Ovary (tissue), 7 donors: ENCODE measurements at regions not wholly inside any gene's neighbourhood (a gene's known extent, or its start where the extent isn't known, plus 50 kb on each side); places are given as distances from the start of the nearest gene placed in this dataset.

Experiments used
- DNase-seq, 5 donors: peaks; one replicate each; pipeline ENCODE4 v3.0.0-alpha.2; 2019 to 2020
- H3K27ac ChIP-seq, 2 donors: fragments of 200-600 bp; one replicate each; pipeline versions ENCODE4 v1.5.1 to v1.8.0; 2019 to 2022
- H3K27me3 ChIP-seq: fragments of 200-600 bp; one replicate; pipeline ENCODE4 v1.8.0; 2022
- H3K36me3 ChIP-seq: fragments of 200-600 bp; sonication (generic); one replicate; pipeline ENCODE4 v1.5.1; 2019
- H3K4me1 ChIP-seq: one replicate; pipeline ENCODE4 v1.8.1; 2013; ENCODE audit warnings: mild to moderate bottlenecking, moderate library complexity; ENCODE audit not compliant: insufficient read depth
- H3K4me3 ChIP-seq: fragments of 200-600 bp; sonication (generic); one replicate; pipeline ENCODE4 v1.5.1; 2017
- H3K9me3 ChIP-seq, 2 donors: fragments of 200-600 bp in 1 of 2; sonication (generic) in 1 of 2; one replicate each; pipeline versions ENCODE4 v1.5.1 to v1.8.1; 2013 to 2019; ENCODE audit warnings: mild to moderate bottlenecking in 1 of 2, moderate library complexity in 1 of 2
- CTCF ChIP-seq, 3 donors: fragments of 450-650 bp in 2 of 3; fragments of 200-600 bp in 1 of 3; IDR thresholded peaks; one replicate each; pipeline versions ENCODE4 v1.5.1 to v1.8.0; 2016 to 2022; ENCODE audit warnings: antibody characterized with exemption in 3 of 3, mild to moderate bottlenecking in 1 of 3
- EP300 ChIP-seq: sonication (generic); formaldehyde crosslinking; IDR thresholded peaks from one replicate; pipeline ENCODE4 v1.6.1; 2017; ENCODE audit warnings: antibody characterized with exemption
- POLR2A ChIP-seq: fragments of 450-650 bp; IDR thresholded peaks from one replicate; pipeline ENCODE4 v1.6.1; 2017; ENCODE audit warnings: antibody characterized with exemption, mild to moderate bottlenecking, moderate library complexity
- WGBS, 3 donors: extraction: QIAGEN DNeasy Blood & Tissue Kit in 1 of 3; methylation state at CpG; one replicate each; pipeline versions ENCODE4 v1.1.5 to v1.1.7; 2013 to 2017; 5-methylcytosine and 5-hydroxymethylcytosine counted together
- intact Hi-C, 4 donors: fragments of 100-400 bp; cut with DNase I; formaldehyde crosslinking; loops; one replicate each; pipeline versions ENCODE4 v1.11.0 to v1.15.1; 2022 to 2023
- donor health status: DM: no; HTN: no; CAD: no; lungs with moderate emphysema.
- donor health status: DM: no; HTN: no; CAD: no.
- donor health status: Bipolar disorder and iron deficiency.
- donor health status: DM: no; HTN: no; CAD: no.
- donor health status: DM: yes; HTN: yes; CAD: no.

GRCh38 chr2:225996462-225996828 lies 596.9 kb downstream of the NYAP2 start:
- H3K9me3 ChIP-seq: no peaks in the 10 kb centered on the region
- H3K27ac ChIP-seq: no peak overlapping the region
- H3K36me3 ChIP-seq: no peaks in the 10 kb centered on the region
- no peaks in the 10 kb centered on the region for H3K27me3 ChIP-seq
- intact Hi-C loops: no loop called here
- no peaks in the 10 kb centered on the region for H3K4me1 ChIP-seq
- no peak for DNase-seq
- no peak overlapping the region for H3K4me3 ChIP-seq
- TF ChIP-seq POLR2A (no peak), CTCF (IDR thresholded peaks at IDR 0.05) (no peak), EP300 (no peak)
- 90 to 92% (median 91%) methylated on average over 2 of the region's 2 CpGs for WGBS, 3 donors

- Histone ChIP-seq H3K36me3 (no peaks in the 10 kb centered on the region), H3K9me3 (no peaks in the 10 kb centered on the region), H3K27me3 (no peaks in the 10 kb centered on the region), H3K4me1 (no peaks in the 10 kb centered on the region), H3K27ac (no peak overlapping the region), H3K4me3 (no peak overlapping the region)
- TF ChIP-seq EP300: no peak
- TF ChIP-seq POLR2A: no peak
- no peak for TF ChIP-seq CTCF (IDR thresholded peaks at IDR 0.05)
- intact Hi-C loops: no loop called here
- WGBS, 3 donors: 19 to 25% (median 24%) methylated on average over 2 of the region's 2 CpGs
- DNase-seq: no peak
These were observed 596.4 kb downstream of the NYAP2 start for GRCh38 chr2:225995796-225996461.

- 93 to 95% (median 94%) methylated on average over 3 of the region's 3 CpGs for WGBS, 3 donors
- no peaks in the 10 kb centered on the region for H3K9me3 ChIP-seq
- TF ChIP-seq EP300: no peak
- no peak for TF ChIP-seq CTCF (IDR thresholded peaks at IDR 0.05)
- no peak for TF ChIP-seq POLR2A
- no peak for DNase-seq
- no peak overlapping the region for H3K4me3 ChIP-seq
- no peaks in the 10 kb centered on the region for H3K4me1 ChIP-seq
- no peaks in the 10 kb centered on the region for H3K27me3 ChIP-seq
- intact Hi-C loops: no loop called here
- no peaks in the 10 kb centered on the region for H3K36me3 ChIP-seq
- no peak overlapping the region for H3K27ac ChIP-seq
These were observed 595.4 kb downstream of the NYAP2 start for GRCh38 chr2:225994748-225995405.

GRCh38 chr2:225993430-225993829 lies 593.9 kb downstream of the NYAP2 start:
- H3K4me3 ChIP-seq: no peak overlapping the region
- no peaks in the 10 kb centered on the region for H3K36me3 ChIP-seq
- no peaks in the 10 kb centered on the region for H3K4me1 ChIP-seq
- no peaks in the 10 kb centered on the region for H3K9me3 ChIP-seq
- no peaks in the 10 kb centered on the region for H3K27me3 ChIP-seq
- TF ChIP-seq POLR2A (no peak), EP300 (no peak), CTCF (IDR thresholded peaks at IDR 0.05) (no peak)
- DNase-seq: no peak
- no peak overlapping the region for H3K27ac ChIP-seq
- intact Hi-C loops: no loop called here
- 89 to 94% (median 91%) methylated on average over 2 of the region's 2 CpGs for WGBS, 3 donors
